A549 (cell line): ENCODE measurements at regions not wholly inside any gene's neighbourhood (a gene's known extent, or its start where the extent isn't known, plus 50 kb on each side); places are given as distances from the start of the nearest gene placed in this dataset.

Experiments used
- ATAC-seq, 2 experiments: fragments of 200-7000 bp in 1 of 2; fragments of >200 bp in 1 of 2; cut with Nextera tagmentation in 1 of 2; cut with Tn5 transposase in 1 of 2; 3 replicates each; pipeline versions ENCODE4 v1.8.0 to v1.9.1; 2018 to 2020; ENCODE audit warnings: mild to moderate bottlenecking in 1 of 2, moderate library complexity in 1 of 2
- CTCF ChIA-PET: fragments of 300-600 bp; sonication (Branson Sonifier 250); formaldehyde crosslinking; extraction: SDS; loops from one replicate; lab custom pipeline; 2021; ENCODE audit warnings: antibody characterized with exemption, inconsistent platforms; lab: Yijun Ruan, JAX
- POLR2A ChIA-PET: fragments of 350-600 bp; formaldehyde crosslinking; extraction: SDS; loops from one replicate; lab custom pipeline; 2021; ENCODE audit warnings: antibody characterized with exemption, inconsistent platforms; lab: Yijun Ruan, JAX
- DNase-seq, 2 experiments: peaks; one replicate each; pipeline versions ENCODE4 v3.0.0 to v3.0.0-alpha.2; 2011 to 2016; ENCODE audit warnings: low read depth in 1 of 2, low spot score in 1 of 2
- FAIRE-seq: peaks from 2 replicates; lab custom pipeline; 2011; peaks lifted over from hg19 to GRCh38; lab: Jason Lieb, UNC
- H3K27ac ChIP-seq, 2 experiments: fragments of >200 bp; sonication (Bioruptor Twin); formaldehyde crosslinking; 3 replicates each; pipeline ENCODE4 v1.5.1; 2016 to 2017
- H3K4me1 ChIP-seq: fragments of >200 bp; sonication (Bioruptor Twin); formaldehyde crosslinking; 3 replicates; pipeline ENCODE4 v1.6.1; 2016
- H3K4me2 ChIP-seq: fragments of >200 bp; sonication (Bioruptor Twin); formaldehyde crosslinking; 3 replicates; pipeline ENCODE4 v1.6.1; 2016
- H3K4me3 ChIP-seq: fragments of >200 bp; sonication (Bioruptor Twin); formaldehyde crosslinking; 3 replicates; pipeline ENCODE4 v1.5.1; 2016
- H3K9me3 ChIP-seq: fragments of >200 bp; sonication (Bioruptor Twin); formaldehyde crosslinking; 3 replicates; pipeline ENCODE4 v1.6.1; 2016
- BHLHE40 ChIP-seq: IDR thresholded peaks from 2 replicates; pipeline ENCODE4 v1.6.1; 2012; ENCODE audit warnings: low read depth, low read length, inconsistent platforms
- CBX8 ChIP-seq: fragments of 200-600 bp; sonication (generic); IDR thresholded peaks from 2 replicates; pipeline ENCODE4 v1.6.1; 2016
- CHD4 ChIP-seq: fragments of 200-600 bp; sonication (generic); IDR thresholded peaks from 2 replicates; pipeline ENCODE4 v1.6.1; 2016; ENCODE audit warnings: antibody characterized with exemption, mild to moderate bottlenecking, borderline replicate concordance
- EHMT2 ChIP-seq: fragments of 200-600 bp; sonication (generic); IDR thresholded peaks from 2 replicates; pipeline ENCODE4 v1.6.1; 2016; ENCODE audit warnings: antibody characterized with exemption, low read depth, mild to moderate bottlenecking, moderate library complexity
- ELK1 ChIP-seq: fragments of 150-350 bp; IDR thresholded peaks from 2 replicates; pipeline ENCODE4 v1.6.1; 2014; ENCODE audit warnings: low read depth, mild to moderate bottlenecking, low read length
- ESRRA ChIP-seq: fragments of 150-350 bp; IDR thresholded peaks from 2 replicates; pipeline ENCODE4 v1.6.1; 2014; ENCODE audit warnings: mild to moderate bottlenecking, low read length, borderline replicate concordance
- HOXA7 ChIP-seq: fragments of 250-450 bp; sonication (Bioruptor Pico); IDR thresholded peaks from 2 replicates; pipeline ENCODE4 v1.5.0; 2020; ENCODE audit warnings: mild to moderate bottlenecking, moderate library complexity
- HOXB13 ChIP-seq: fragments of 250-450 bp; sonication (Bioruptor Pico); IDR thresholded peaks from 2 replicates; pipeline ENCODE4 v1.5.0; 2020; ENCODE audit warnings: low read depth, mild to moderate bottlenecking, moderate library complexity
- KDM1A ChIP-seq: fragments of 200-600 bp; sonication (generic); IDR thresholded peaks from 2 replicates; pipeline ENCODE4 v1.6.1; 2016; ENCODE audit warnings: low read depth, mild to moderate bottlenecking
- KDM5A ChIP-seq: fragments of 200-600 bp; sonication (generic); IDR thresholded peaks from 2 replicates; pipeline ENCODE4 v1.6.1; 2016; ENCODE audit warnings: antibody characterized with exemption, mild to moderate bottlenecking
- MAX ChIP-seq: IDR thresholded peaks from 2 replicates; pipeline ENCODE4 v1.6.1; 2012
- NR3C1 ChIP-seq: fragments of >200 bp; sonication (Bioruptor Twin); formaldehyde crosslinking; IDR thresholded peaks from 3 replicates; pipeline ENCODE4 v1.6.1; 2017
- POLR2A ChIP-seq: IDR thresholded peaks from 2 replicates; pipeline ENCODE4 v1.6.1; 2012; ENCODE audit warnings: mild to moderate bottlenecking, low read length
- RAD21 ChIP-seq, 2 experiments: fragments of >200 bp in 1 of 2; sonication (Bioruptor Twin) in 1 of 2; formaldehyde crosslinking in 1 of 2; IDR thresholded peaks in 1 of 2; conservative IDR thresholded peaks in 1 of 2; 2 replicates in 1 of 2; 3 replicates in 1 of 2; pipeline ENCODE4 v1.6.1; 2012 to 2018; ENCODE audit warnings: inconsistent platforms in 1 of 2
- RCOR1 ChIP-seq: fragments of 150-350 bp; IDR thresholded peaks from 2 replicates; pipeline ENCODE4 v1.6.1; 2014; ENCODE audit warnings: antibody characterized with exemption, low read length, low read depth
- REST ChIP-seq: fragments of 200-600 bp; sonication (generic); IDR thresholded peaks from 2 replicates; pipeline ENCODE4 v1.6.1; 2016; ENCODE audit warnings: antibody characterized with exemption, mild to moderate bottlenecking, moderate library complexity
- RFX5 ChIP-seq: fragments of 450-650 bp; IDR thresholded peaks from 2 replicates; pipeline ENCODE4 v1.7.1; 2014; ENCODE audit warnings: antibody characterized with exemption, mild to moderate bottlenecking, moderate library complexity
- RNF2 ChIP-seq: fragments of 200-600 bp; sonication (generic); IDR thresholded peaks from 2 replicates; pipeline ENCODE4 v1.6.1; 2016; ENCODE audit warnings: low read depth, mild to moderate bottlenecking, antibody characterized with exemption, moderate library complexity, borderline replicate concordance
- ZC3H11A ChIP-seq: fragments of 450-650 bp; IDR thresholded peaks from 2 replicates; pipeline ENCODE4 v1.6.1; 2014; ENCODE audit warnings: antibody characterized with exemption, mild to moderate bottlenecking
- ZNF302 ChIP-seq: fragments of 250-450 bp; sonication (Bioruptor Pico); IDR thresholded peaks from 2 replicates; pipeline ENCODE4 v1.9.0; 2021; ENCODE audit warnings: inconsistent platforms, mild to moderate bottlenecking, moderate library complexity
- WGBS: methylation state at CpG from one replicate; pipeline ENCODE4 v1.1.6; 2017; ENCODE audit errors: missing lambda C conversion rate; 5-methylcytosine and 5-hydroxymethylcytosine counted together
- TF ChIP-seq, protein P1 (sequence below): fragments of >200 bp; sonication (Bioruptor Twin); formaldehyde crosslinking; IDR thresholded peaks from 2 replicates; pipeline ENCODE4 v1.6.1; 2016
- TF ChIP-seq, protein P2 (sequence below): fragments of 250-450 bp; sonication (Bioruptor Pico); IDR thresholded peaks from 2 replicates; pipeline ENCODE4 v1.5.0; 2020; ENCODE audit warnings: low read depth, mild to moderate bottlenecking, moderate library complexity
- TF ChIP-seq, protein P3 (sequence below): fragments of >200 bp; sonication (Bioruptor Twin); formaldehyde crosslinking; IDR thresholded peaks from 3 replicates; pipeline ENCODE4 v1.6.1; 2016

DNA sequence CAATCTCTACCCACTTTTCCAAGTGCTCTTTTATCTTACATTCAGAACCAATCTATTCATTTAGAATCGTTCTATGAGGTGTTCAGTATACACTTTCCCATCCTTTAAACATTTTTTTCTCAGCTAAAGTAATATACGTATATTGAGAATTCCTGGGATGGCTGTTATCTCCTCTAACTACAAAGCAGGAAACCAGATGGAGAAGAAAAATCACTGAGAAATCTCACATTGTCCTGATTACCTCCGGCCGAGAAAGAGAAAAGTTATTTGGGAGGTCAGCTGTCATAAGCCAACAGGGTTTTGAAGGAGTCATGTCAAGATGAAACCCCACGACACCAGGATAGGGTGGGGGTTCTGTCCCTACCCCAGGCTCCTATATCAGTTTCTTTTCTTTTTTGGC, 99.2 kb upstream of the KDM7A start:
- 70% methylated on average over 5 of the region's 5 CpGs for WGBS
- TF ChIP-seq RFX5 (no peak), POLR2A (no peak), HOXA7 (CRISPR knock-in tag) (no peak), EHMT2 (no peak), REST (no peak), CBX8 (no peak), RNF2 (no peak), NR3C1 (no peak), KDM5A (no peak), MAX (no peak), CHD4 (no peak), RCOR1 (no peak), RAD21 (conservative IDR thresholded peaks at IDR 0.05 in 1 of 2, IDR thresholded peaks at IDR 0.05 in 1 of 2) (no peak), ZC3H11A (no peak), BHLHE40 (no peak)
- TF ChIP-seq, protein P1, sequence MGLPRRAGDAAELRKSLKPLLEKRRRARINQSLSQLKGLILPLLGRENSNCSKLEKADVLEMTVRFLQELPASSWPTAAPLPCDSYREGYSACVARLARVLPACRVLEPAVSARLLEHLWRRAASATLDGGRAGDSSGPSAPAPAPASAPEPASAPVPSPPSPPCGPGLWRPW, result no peak
- TF ChIP-seq, protein P2, sequence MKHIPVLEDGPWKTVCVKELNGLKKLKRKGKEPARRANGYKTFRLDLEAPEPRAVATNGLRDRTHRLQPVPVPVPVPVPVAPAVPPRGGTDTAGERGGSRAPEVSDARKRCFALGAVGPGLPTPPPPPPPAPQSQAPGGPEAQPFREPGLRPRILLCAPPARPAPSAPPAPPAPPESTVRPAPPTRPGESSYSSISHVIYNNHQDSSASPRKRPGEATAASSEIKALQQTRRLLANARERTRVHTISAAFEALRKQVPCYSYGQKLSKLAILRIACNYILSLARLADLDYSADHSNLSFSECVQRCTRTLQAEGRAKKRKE (CRISPR knock-in tag), result no peak
- TF ChIP-seq, protein P3, sequence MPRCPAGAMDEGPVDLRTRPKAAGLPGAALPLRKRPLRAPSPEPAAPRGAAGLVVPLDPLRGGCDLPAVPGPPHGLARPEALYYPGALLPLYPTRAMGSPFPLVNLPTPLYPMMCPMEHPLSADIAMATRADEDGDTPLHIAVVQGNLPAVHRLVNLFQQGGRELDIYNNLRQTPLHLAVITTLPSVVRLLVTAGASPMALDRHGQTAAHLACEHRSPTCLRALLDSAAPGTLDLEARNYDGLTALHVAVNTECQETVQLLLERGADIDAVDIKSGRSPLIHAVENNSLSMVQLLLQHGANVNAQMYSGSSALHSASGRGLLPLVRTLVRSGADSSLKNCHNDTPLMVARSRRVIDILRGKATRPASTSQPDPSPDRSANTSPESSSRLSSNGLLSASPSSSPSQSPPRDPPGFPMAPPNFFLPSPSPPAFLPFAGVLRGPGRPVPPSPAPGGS, result no peak
- Histone ChIP-seq H3K9me3 (no peaks in the 10 kb centered on the region), H3K4me1 (no peaks in the 10 kb centered on the region), H3K4me2 (no peak overlapping the region), H3K27ac (no peak overlapping the region), H3K4me3 (no peak overlapping the region)
- no peak for DNase-seq
- ChIA-PET POLR2A (no interaction called here), CTCF (no interaction called here)
- no peak for FAIRE-seq
- ATAC-seq, result no peak

DNA sequence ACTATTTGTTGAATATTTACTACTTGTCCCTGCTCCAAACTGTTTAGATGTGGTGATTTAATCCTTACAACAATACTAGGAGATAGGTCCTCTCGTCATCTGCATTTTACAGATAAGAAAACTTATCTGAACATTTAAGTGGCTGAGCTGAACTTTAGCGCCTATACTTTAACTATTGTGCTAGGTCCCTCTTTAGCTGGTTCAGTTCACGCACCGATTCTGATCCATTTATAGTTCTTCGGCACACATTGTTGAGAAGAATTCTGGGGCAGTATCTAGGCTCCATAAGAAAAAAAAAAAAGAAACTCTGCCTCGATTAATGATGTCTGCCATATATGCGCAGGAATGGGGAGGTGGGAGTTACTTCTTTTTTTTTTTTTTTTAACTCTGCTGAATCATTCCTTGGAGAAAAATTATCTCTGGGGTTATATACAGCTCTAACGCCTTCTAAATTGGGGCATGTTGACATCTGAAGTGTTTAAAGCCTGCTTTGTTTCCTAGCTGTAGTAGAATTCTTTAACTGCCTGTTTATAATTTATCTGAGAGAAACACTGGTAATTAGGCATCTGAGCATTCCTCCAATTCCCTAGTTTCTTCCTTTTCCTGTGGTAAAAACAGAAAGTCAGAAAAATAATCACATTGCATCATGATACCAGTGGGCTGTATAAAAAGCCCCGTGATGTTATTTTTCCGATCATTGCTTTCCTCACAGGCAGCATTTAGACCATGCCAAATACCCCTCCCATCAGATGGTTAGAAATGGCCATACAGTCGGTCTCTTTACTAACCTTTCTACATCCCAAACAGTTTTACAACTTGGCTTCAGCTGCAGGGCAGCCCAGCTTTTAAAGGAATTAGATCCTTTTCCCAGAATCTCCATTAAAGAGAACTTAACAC, 98.5 kb upstream of the KDM7A start:
- 78% methylated on average over 11 of the region's 11 CpGs for WGBS
- H3K4me2 ChIP-seq, result no peak overlapping the region
- DNase-seq, result no peak
- no peaks in the 10 kb centered on the region for H3K9me3 ChIP-seq
- no peak for TF ChIP-seq ESRRA
- TF ChIP-seq HOXB13, result no peak
- TF ChIP-seq ZNF302 (CRISPR knock-in tag), result no peak
- TF ChIP-seq ELK1, result no peak
- no peak for TF ChIP-seq KDM1A
- no peak for ATAC-seq
- POLR2A ChIA-PET, result no interaction called here
- no peaks in the 10 kb centered on the region for H3K4me1 ChIP-seq
- H3K27ac ChIP-seq, result no peak overlapping the region
- H3K4me3 ChIP-seq, result no peak overlapping the region
- CTCF ChIA-PET, result interaction anchor here (1.3 kb wide), 1 partner anchor 24 kb away, joined by 4 read pairs; no protein-coding TSS in a partner anchor
- no peak for FAIRE-seq
